ENCODE measurements at regions not wholly inside any gene's neighbourhood (a gene's known extent, or its start where the extent isn't known, plus 50 kb on each side); places are given as distances from the start of the nearest gene placed in this dataset.
A peak's percentile ranks its signal among the peaks of the same experiment; 100 is the strongest.

DNA sequence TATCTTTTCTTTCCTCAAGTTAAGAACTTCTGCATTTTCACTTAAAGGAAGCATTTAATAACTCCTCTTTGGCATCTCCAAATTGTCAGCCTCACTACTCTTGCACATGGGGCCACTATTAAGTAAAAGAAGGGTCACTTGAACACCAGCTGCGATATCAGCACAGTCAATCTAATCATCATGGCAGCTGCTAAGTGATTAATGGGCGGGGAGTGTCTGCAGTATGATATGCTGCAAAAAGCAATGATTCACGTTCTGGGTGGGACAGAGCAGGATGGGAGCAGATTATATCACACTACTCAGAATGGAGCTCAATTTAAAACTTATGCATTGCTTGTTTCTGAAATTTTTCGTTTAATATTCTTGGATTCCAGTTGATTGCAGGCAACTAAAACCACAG lies 447.4 kb upstream of the PFKP start:
- Histone ChIP-seq H3K23ac (ENCODE audit: insufficient read length, low read depth, low read length) (no peak overlapping the region), H3K9ac (ENCODE audit: extremely low read depth, insufficient read length, low read length) (no peak overlapping the region), H2BK15ac (ENCODE audit: low read depth, low read length) (no peak overlapping the region), H3K4me2 (ENCODE audit: insufficient read depth, insufficient read length, low read length) (no peak overlapping the region), H2BK120ac (ENCODE audit: low read depth, low read length, poor library complexity, severe bottlenecking) (no peak overlapping the region), H4K5ac (ENCODE audit: insufficient read length, low read depth, low read length) (no peak overlapping the region), H3K4ac (ENCODE audit: low read depth, low read length) (no peak overlapping the region), H3K27ac (ENCODE audit: insufficient read length, low read depth, low read length) (no peak overlapping the region), H3K18ac (ENCODE audit: insufficient read length, low read depth, low read length) (peak overlapping the region; percentile 17), H4K91ac (ENCODE audit: insufficient read length, low read depth, low read length) (no peak overlapping the region), H3T11ph (ENCODE audit: low read length) (no peak overlapping the region), H2BK20ac (ENCODE audit: low read depth, low read length, poor library complexity, severe bottlenecking) (no peak overlapping the region), H3K79me1 (ENCODE audit: insufficient read depth, low read depth, low read length, poor library complexity, severe bottlenecking) (no peaks in the 10 kb centered on the region), H3K14ac (ENCODE audit: insufficient read depth, low read length) (no peak overlapping the region), H2BK12ac (ENCODE audit: insufficient read length, low read depth, low read length) (no peak overlapping the region), H2AFZ (ENCODE audit: low read length) (no peak overlapping the region), H3K9me3 (ENCODE audit: control insufficient read depth, low read depth, low read length) (no peaks in the 10 kb centered on the region), H3K27me3 (ENCODE audit: insufficient read depth, low read length) (no peaks in the 10 kb centered on the region), H2BK5ac (ENCODE audit: insufficient read length, low read length) (no peak overlapping the region), H3K23me2 (ENCODE audit: insufficient read length, low read depth, low read length, poor library complexity, severe bottlenecking) (no peaks in the 10 kb centered on the region), H3K56ac (ENCODE audit: insufficient read length, low read depth, low read length) (no peak overlapping the region), H3K4me1 (ENCODE audit: insufficient read depth, low read length) (peaks cover 8% of the 10 kb centered on the region; the same call in 1 of the 2 replicates), H3K79me2 (ENCODE audit: insufficient read depth, low read length) (no peaks in the 10 kb centered on the region), H2AK5ac (ENCODE audit: insufficient read length, low read length) (no peak overlapping the region), H4K20me1 (ENCODE audit: control insufficient read depth, insufficient read depth, insufficient read length) (no peaks in the 10 kb centered on the region), H4K8ac (replicated peaks; ENCODE audit: insufficient read length, low read depth, low read length) (no peak overlapping the region)
- TF ChIP-seq, protein P1, sequence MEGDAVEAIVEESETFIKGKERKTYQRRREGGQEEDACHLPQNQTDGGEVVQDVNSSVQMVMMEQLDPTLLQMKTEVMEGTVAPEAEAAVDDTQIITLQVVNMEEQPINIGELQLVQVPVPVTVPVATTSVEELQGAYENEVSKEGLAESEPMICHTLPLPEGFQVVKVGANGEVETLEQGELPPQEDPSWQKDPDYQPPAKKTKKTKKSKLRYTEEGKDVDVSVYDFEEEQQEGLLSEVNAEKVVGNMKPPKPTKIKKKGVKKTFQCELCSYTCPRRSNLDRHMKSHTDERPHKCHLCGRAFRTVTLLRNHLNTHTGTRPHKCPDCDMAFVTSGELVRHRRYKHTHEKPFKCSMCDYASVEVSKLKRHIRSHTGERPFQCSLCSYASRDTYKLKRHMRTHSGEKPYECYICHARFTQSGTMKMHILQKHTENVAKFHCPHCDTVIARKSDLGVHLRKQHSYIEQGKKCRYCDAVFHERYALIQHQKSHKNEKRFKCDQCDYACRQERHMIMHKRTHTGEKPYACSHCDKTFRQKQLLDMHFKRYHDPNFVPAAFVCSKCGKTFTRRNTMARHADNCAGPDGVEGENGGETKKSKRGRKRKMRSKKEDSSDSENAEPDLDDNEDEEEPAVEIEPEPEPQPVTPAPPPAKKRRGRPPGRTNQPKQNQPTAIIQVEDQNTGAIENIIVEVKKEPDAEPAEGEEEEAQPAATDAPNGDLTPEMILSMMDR (conservative IDR thresholded peaks at IDR 0.05): no peak
- H3K36me3 Mint-ChIP-seq (ENCODE audit: insufficient read depth in 1 of 3, low read depth in 3 of 3): peaks cover 0 to 2% (median 0%) of the 10 kb centered on the region in 3 experiments; a peak in 1 of 7 replicates
- H3K4me1 Mint-ChIP-seq: peaks cover 23 to 28% of the 10 kb centered on the region in 2 experiments
- H3K4me3 Mint-ChIP-seq: no peak overlapping the region
- H3K27ac Mint-ChIP-seq: no peak overlapping the region
- H3K27me3 Mint-ChIP-seq (ENCODE audit: low read depth): no peaks in the 10 kb centered on the region
- DNase-seq: no peak
- WGBS (ENCODE audit: extremely low coverage, insufficient read length, low lambda C conversion rate): no CpG with 5 or more reads among the region's 4 CpGs
- no peaks in the 10 kb centered on the region; a peak in 2 of 5 replicates for H3K9me3 Mint-ChIP-seq
